AG09309 (cell line): ENCODE measurements at regions not wholly inside any gene's neighbourhood (a gene's known extent, or its start where the extent isn't known, plus 50 kb on each side); places are given as distances from the start of the nearest gene placed in this dataset.
"Not testable (repeated sequence)": the region's sequence is repeated elsewhere in the genome, so short reads cannot be mapped to it uniquely, and the experiment has no call there.

Source experiments
- DNase-seq: peaks from one replicate; pipeline ENCODE4 v3.0.0-alpha.2; 2010; ENCODE audit warnings: low read depth
- H3K4me3 ChIP-seq: 2 replicates; pipeline ENCODE4 v1.5.1; 2011; ENCODE audit warnings: mild to moderate bottlenecking, low read depth, low read length, moderate library complexity; ENCODE audit not compliant: control insufficient read depth
- TF ChIP-seq, protein P1 (sequence below): IDR thresholded peaks from 2 replicates; pipeline ENCODE4 v1.5.1; 2011; ENCODE audit warnings: mild to moderate bottlenecking, low read depth, low read length, inconsistent platforms; ENCODE audit not compliant: insufficient read depth, control insufficient read depth; ENCODE audit errors: missing control alignments

- TF ChIP-seq, protein P1, sequence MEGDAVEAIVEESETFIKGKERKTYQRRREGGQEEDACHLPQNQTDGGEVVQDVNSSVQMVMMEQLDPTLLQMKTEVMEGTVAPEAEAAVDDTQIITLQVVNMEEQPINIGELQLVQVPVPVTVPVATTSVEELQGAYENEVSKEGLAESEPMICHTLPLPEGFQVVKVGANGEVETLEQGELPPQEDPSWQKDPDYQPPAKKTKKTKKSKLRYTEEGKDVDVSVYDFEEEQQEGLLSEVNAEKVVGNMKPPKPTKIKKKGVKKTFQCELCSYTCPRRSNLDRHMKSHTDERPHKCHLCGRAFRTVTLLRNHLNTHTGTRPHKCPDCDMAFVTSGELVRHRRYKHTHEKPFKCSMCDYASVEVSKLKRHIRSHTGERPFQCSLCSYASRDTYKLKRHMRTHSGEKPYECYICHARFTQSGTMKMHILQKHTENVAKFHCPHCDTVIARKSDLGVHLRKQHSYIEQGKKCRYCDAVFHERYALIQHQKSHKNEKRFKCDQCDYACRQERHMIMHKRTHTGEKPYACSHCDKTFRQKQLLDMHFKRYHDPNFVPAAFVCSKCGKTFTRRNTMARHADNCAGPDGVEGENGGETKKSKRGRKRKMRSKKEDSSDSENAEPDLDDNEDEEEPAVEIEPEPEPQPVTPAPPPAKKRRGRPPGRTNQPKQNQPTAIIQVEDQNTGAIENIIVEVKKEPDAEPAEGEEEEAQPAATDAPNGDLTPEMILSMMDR = no peak
- DNase-seq = no peak
- no peak overlapping the region for H3K4me3 ChIP-seq
Observed at GRCh38 chrX:39427492-39427891, 626.2 kb downstream of the MID1IP1 start.

DNA sequence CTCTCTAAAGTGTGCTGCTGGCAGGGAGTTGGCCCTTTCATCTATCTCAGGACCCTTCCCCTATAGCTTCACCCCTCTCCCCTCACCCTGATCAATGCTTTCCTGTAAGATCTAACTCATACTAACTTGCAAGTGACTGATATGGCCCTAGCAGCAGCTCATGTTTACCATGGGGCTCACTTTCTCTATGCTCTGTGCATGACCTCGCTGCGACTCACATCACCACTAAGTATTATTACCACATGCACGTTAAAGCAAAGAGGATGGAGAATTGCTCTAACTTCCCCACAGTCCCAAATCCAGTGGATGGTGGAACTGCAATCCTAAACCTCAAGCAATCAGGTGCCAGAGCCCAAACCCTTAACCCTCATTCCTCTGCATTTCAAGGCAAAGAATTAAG, 626.6 kb downstream of the MID1IP1 start:
- TF ChIP-seq, protein P1 = no peak
- no peak for DNase-seq
- no peak overlapping the region for H3K4me3 ChIP-seq

GRCh38 chrX:39430551-39430950, 629.3 kb downstream of the MID1IP1 start:
- no peak for DNase-seq
- TF ChIP-seq, protein P1 = no peak
- H3K4me3 ChIP-seq = no peak overlapping the region

DNA sequence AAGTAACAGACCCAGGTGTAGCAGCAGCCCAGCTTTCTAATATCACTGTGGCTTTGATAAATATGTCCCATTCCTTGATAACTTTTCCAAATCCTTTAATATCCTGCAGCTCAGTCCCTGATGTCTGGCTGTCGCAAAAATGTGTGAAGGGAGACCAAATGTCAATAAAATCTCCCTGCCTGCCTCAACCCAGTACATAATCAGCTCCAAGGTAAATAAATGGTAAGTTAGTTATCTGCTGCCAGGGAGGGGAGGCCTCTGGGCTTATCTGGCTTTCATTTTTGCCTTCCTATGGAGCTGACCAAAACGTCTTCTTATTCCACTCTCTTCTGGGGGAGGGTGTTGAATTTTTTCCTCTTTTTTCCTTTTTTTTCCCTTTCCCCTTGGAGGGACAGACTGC, 630.6 kb downstream of the MID1IP1 start:
- no peak overlapping the region for H3K4me3 ChIP-seq
- TF ChIP-seq, protein P1 = no peak
- no peak for DNase-seq

DNA sequence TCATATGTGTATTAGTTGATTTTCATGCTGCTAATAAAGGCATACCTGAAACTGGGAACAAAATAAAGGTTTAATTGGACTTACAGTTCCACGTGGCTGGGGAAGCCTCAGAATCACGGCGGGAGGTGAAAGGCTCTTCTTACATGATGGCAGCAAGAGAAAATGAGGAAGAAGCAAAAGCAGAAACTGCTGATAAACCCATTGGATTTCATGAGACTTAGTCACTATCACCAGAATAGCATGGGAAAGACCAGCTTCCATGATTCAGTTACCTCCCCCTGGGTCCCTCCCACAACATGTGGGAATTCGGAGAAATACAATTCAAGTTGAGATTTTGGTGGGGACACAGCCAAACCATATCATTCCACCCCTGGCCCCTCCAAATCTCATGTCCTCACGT, 633.4 kb downstream of the MID1IP1 start:
- DNase-seq, H3K4me3 ChIP-seq: not testable (repeated sequence)

- DNase-seq, H3K4me3 ChIP-seq: not testable (repeated sequence)
Observed at GRCh38 chrX:39436538-39436937, 635.3 kb downstream of the MID1IP1 start.

GRCh38 chrX:39437670-39438441, 636.6 kb downstream of the MID1IP1 start:
- DNase-seq = no peak
- no peak overlapping the region for H3K4me3 ChIP-seq
- TF ChIP-seq, protein P1 = no peak
